ENCODE measurements at regions not wholly inside any gene's neighbourhood (a gene's known extent, or its start where the extent isn't known, plus 50 kb on each side); places are given as distances from the start of the nearest gene placed in this dataset.

DNA sequence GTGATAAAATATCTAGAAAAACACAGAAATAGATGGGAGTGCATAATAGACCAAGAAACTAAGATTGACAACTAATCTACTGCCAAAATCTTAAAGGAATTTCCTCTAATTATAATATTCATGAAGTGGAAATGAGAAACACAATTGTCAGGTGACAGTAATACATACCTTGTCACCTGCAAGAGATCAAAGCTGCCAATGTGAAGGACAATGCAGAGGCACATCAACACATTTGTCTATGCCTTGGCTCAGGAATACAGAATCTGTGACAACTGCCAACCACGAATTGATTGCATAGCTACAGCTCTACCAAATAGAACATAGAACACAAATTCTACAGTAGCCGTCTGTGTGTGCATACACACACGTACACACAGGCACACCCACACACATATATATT lies 295.7 kb downstream of the PPARGC1A start:
- TF ChIP-seq, protein P1, sequence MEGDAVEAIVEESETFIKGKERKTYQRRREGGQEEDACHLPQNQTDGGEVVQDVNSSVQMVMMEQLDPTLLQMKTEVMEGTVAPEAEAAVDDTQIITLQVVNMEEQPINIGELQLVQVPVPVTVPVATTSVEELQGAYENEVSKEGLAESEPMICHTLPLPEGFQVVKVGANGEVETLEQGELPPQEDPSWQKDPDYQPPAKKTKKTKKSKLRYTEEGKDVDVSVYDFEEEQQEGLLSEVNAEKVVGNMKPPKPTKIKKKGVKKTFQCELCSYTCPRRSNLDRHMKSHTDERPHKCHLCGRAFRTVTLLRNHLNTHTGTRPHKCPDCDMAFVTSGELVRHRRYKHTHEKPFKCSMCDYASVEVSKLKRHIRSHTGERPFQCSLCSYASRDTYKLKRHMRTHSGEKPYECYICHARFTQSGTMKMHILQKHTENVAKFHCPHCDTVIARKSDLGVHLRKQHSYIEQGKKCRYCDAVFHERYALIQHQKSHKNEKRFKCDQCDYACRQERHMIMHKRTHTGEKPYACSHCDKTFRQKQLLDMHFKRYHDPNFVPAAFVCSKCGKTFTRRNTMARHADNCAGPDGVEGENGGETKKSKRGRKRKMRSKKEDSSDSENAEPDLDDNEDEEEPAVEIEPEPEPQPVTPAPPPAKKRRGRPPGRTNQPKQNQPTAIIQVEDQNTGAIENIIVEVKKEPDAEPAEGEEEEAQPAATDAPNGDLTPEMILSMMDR (IDR thresholded peaks at IDR 0.05) = no peak
- TF ChIP-seq POLR2AphosphoS5 (IDR thresholded peaks at IDR 0.05) (no peak), POLR2A (IDR thresholded peaks at IDR 0.05) (no peak)
